HFFc6 (cell line): ENCODE measurements at regions not wholly inside any gene's neighbourhood (a gene's known extent, or its start where the extent isn't known, plus 50 kb on each side); places are given as distances from the start of the nearest gene placed in this dataset.

Source experiments
- DNase-seq: peaks from one replicate; pipeline ENCODE4 v3.0.0-alpha.2; 2018
- H3K27ac Mint-ChIP-seq: 2 replicates; pipeline ENCODE4 v1.8.0; 2020; ENCODE audit warnings: mild to moderate bottlenecking, mixed read lengths
- H3K27me3 Mint-ChIP-seq: 2 replicates; pipeline ENCODE4 v1.8.0; 2021; ENCODE audit warnings: mild to moderate bottlenecking, moderate library complexity, mixed read lengths; ENCODE audit not compliant: insufficient read depth
- H3K36me3 Mint-ChIP-seq: 2 replicates; pipeline ENCODE4 v1.8.0; 2021; ENCODE audit warnings: low read depth, mixed read lengths
- H3K4me1 Mint-ChIP-seq: 2 replicates; pipeline ENCODE4 v1.8.0; 2020; ENCODE audit warnings: low read depth, mixed read lengths
- H3K4me3 Mint-ChIP-seq: 2 replicates; pipeline ENCODE4 v1.8.0; 2020; ENCODE audit warnings: mild to moderate bottlenecking, moderate library complexity, mixed read lengths
- H3K9me3 Mint-ChIP-seq: 2 replicates; pipeline ENCODE4 v1.8.0; 2020; ENCODE audit warnings: mild to moderate bottlenecking, mixed read lengths
- CTCF ChIP-seq: fragments of 200-600 bp; sonication (generic); IDR thresholded peaks from 2 replicates; pipeline ENCODE4 v1.5.0; 2021; ENCODE audit warnings: antibody characterized with exemption, mild to moderate bottlenecking

- Mint-ChIP-seq H3K27me3 (no peaks in the 10 kb centered on the region), H3K4me1 (peaks cover 7% of the 10 kb centered on the region), H3K36me3 (no peaks in the 10 kb centered on the region), H3K9me3 (peaks cover 8% of the 10 kb centered on the region), H3K27ac (no peak overlapping the region), H3K4me3 (no peak overlapping the region)
- no peak for DNase-seq
- no peak; the same call in 1 of the 2 replicates for TF ChIP-seq CTCF
These were observed 484.0 kb upstream of the ERCC4 start for GRCh38 chr16:13435873-13436474.

GRCh38 chr16:13436641-13437412 lies 483.1 kb upstream of the ERCC4 start:
- peaks cover 7% of the 10 kb centered on the region for H3K4me1 Mint-ChIP-seq
- TF ChIP-seq CTCF: no peak
- H3K4me3 Mint-ChIP-seq: no peak overlapping the region
- H3K36me3 Mint-ChIP-seq: no peaks in the 10 kb centered on the region
- H3K27ac Mint-ChIP-seq: no peak overlapping the region
- peak; percentile 9 for DNase-seq
- H3K9me3 Mint-ChIP-seq: peaks cover 11% of the 10 kb centered on the region
- no peaks in the 10 kb centered on the region for H3K27me3 Mint-ChIP-seq

DNA sequence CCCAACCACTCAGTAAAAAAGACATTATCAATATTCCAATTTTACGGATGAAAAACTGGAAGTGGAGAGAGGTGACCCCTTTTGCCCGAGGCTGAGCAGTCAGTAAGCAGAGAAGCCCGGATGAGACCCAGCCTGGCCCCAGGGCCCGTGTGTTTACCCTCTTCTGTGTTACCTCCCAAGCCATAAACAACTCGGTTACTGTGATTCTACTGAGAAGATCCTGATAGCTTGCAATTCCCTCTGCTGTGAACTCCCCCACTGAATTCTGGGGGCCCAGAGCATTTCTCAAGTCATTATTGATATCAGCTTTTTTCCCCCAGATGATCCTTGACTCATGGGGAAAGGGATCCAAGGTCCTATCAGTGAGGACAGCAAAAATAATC lies 482.6 kb upstream of the ERCC4 start:
- Mint-ChIP-seq H3K27ac (no peak overlapping the region), H3K36me3 (no peaks in the 10 kb centered on the region), H3K4me3 (no peak overlapping the region), H3K9me3 (peaks cover 11% of the 10 kb centered on the region), H3K27me3 (no peaks in the 10 kb centered on the region), H3K4me1 (peaks cover 7% of the 10 kb centered on the region)
- no peak for TF ChIP-seq CTCF
- DNase-seq: no peak

DNA sequence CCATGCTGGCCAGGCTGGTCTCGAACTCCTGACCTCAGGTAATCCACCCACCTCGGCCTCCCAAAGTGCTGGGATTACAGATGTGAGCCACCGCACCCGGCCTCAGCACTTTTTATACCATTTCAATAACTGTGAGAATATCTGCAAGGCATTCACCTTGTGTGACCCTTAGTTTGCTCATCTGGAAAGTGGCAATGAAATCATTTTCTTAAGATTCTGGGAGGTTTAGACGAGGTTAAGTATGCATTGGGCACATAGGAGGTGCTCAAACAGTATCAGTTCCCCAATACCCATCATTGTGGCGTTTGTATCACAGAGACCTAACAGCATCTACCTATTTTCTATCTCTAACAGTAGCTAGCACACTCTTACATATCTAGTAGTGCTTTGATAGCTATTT lies 481.9 kb upstream of the ERCC4 start:
- no peak for TF ChIP-seq CTCF
- no peak for DNase-seq
- no peak overlapping the region for H3K4me3 Mint-ChIP-seq
- H3K27me3 Mint-ChIP-seq: no peaks in the 10 kb centered on the region
- H3K27ac Mint-ChIP-seq: no peak overlapping the region
- H3K4me1 Mint-ChIP-seq: peaks cover 7% of the 10 kb centered on the region
- no peaks in the 10 kb centered on the region for H3K36me3 Mint-ChIP-seq
- H3K9me3 Mint-ChIP-seq: peaks cover 11% of the 10 kb centered on the region

DNA sequence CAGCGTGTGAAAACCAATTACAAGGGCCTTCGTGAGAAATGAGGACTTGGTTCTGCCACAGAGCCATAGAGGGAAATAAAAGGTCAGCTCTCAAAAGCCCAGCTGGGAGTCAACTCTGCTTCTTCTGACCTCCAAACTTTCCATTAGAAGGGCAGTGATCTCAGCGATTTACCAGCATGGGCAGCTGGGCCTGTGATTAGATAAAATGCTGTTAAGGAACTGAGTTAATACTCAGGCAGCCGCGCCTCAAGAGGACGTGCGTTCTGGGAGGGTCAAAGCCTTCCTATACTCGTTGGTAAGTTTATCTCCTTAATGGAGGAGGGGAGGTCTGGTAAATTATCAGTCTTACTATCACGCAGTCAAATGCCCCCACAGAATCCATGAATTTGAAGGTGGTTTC lies 480.2 kb upstream of the ERCC4 start:
- no peak for DNase-seq
- H3K36me3 Mint-ChIP-seq: no peaks in the 10 kb centered on the region
- no peaks in the 10 kb centered on the region for H3K27me3 Mint-ChIP-seq
- H3K9me3 Mint-ChIP-seq: peaks cover 11% of the 10 kb centered on the region
- TF ChIP-seq CTCF: no peak
- H3K27ac Mint-ChIP-seq: no peak overlapping the region
- no peak overlapping the region for H3K4me3 Mint-ChIP-seq
- peaks cover 7% of the 10 kb centered on the region for H3K4me1 Mint-ChIP-seq
